ENCODE measurements at regions not wholly inside any gene's neighbourhood (a gene's known extent, or its start where the extent isn't known, plus 50 kb on each side); places are given as distances from the start of the nearest gene placed in this dataset.

GRCh38 chr11:115996125-115996807, 492.1 kb upstream of the CADM1 start:
- DNase-seq (ENCODE audit: low read depth, low spot score) = no peak
- Histone ChIP-seq H3K27me3 (ENCODE audit: control insufficient read depth, insufficient read depth, low read length) (no peaks in the 10 kb centered on the region), H3K9me3 (ENCODE audit: control insufficient read depth, insufficient read depth, low read length) (no peaks in the 10 kb centered on the region), H3K4me3 (ENCODE audit: low read depth, low read length) (no peak overlapping the region), H3K27ac (ENCODE audit: low read depth, low read length) (no peak overlapping the region)
- POLR2A ChIA-PET = no interaction called here
- no peak for TF ChIP-seq CTCF (IDR thresholded peaks at IDR 0.05; ENCODE audit: low read depth, low read length)
- CTCF ChIA-PET = interaction anchor here (1.3 kb wide), 1 partner anchor 9 kb away, joined by 3 read pairs; no protein-coding TSS in a partner anchor

- Histone ChIP-seq H3K27me3 (ENCODE audit: control insufficient read depth, insufficient read depth, low read length) (peaks cover 4% of the 10 kb centered on the region), H3K9me3 (ENCODE audit: control insufficient read depth, insufficient read depth, low read length) (no peaks in the 10 kb centered on the region; the same call in 1 of the 2 replicates), H3K27ac (ENCODE audit: low read depth, low read length) (no peak overlapping the region), H3K4me3 (ENCODE audit: low read depth, low read length) (no peak overlapping the region)
- no peak for TF ChIP-seq CTCF (IDR thresholded peaks at IDR 0.05; ENCODE audit: low read depth, low read length)
- no peak for DNase-seq (ENCODE audit: low read depth, low spot score)
- CTCF ChIA-PET = no interaction called here
- POLR2A ChIA-PET = no interaction called here
These were observed 489.4 kb upstream of the CADM1 start for GRCh38 chr11:115993590-115993989.

- peak; percentile 58 for TF ChIP-seq CTCF (IDR thresholded peaks at IDR 0.05; ENCODE audit: low read depth, low read length)
- no peak for DNase-seq (ENCODE audit: low read depth, low spot score)
- ChIA-PET POLR2A (no interaction called here), CTCF (interaction anchor here (0.6 to 1.2 kb wide), 6 partner anchors 8 to 72 kb away, joined by 3 to 4 read pairs (median 3); no protein-coding TSS in a partner anchor)
- Histone ChIP-seq H3K27ac (ENCODE audit: low read depth, low read length) (no peak overlapping the region), H3K9me3 (ENCODE audit: control insufficient read depth, insufficient read depth, low read length) (no peaks in the 10 kb centered on the region; the same call in 1 of the 2 replicates), H3K27me3 (ENCODE audit: control insufficient read depth, insufficient read depth, low read length) (peaks cover 4% of the 10 kb centered on the region), H3K4me3 (ENCODE audit: low read depth, low read length) (peak overlapping the region; percentile 37; the same call in 1 of the 2 replicates)
These were observed 485.8 kb upstream of the CADM1 start for GRCh38 chr11:115990004-115990447.

- POLR2A ChIA-PET = no interaction called here
- no peak overlapping the region for H3K4me3 ChIP-seq (ENCODE audit: low read depth, low read length)
- no peak overlapping the region for H3K27ac ChIP-seq (ENCODE audit: low read depth, low read length)
- CTCF ChIA-PET = no interaction called here
- no peaks in the 10 kb centered on the region; the same call in 1 of the 2 replicates for H3K9me3 ChIP-seq (ENCODE audit: control insufficient read depth, insufficient read depth, low read length)
- TF ChIP-seq CTCF (IDR thresholded peaks at IDR 0.05; ENCODE audit: low read depth, low read length) = no peak
- H3K27me3 ChIP-seq (ENCODE audit: control insufficient read depth, insufficient read depth, low read length) = peaks cover 6% of the 10 kb centered on the region
- no peak for DNase-seq (ENCODE audit: low read depth, low spot score)
These were observed 481.7 kb upstream of the CADM1 start for GRCh38 chr11:115985896-115986295.

- ChIA-PET CTCF (no interaction called here), POLR2A (no interaction called here)
- H3K4me3 ChIP-seq (ENCODE audit: low read depth, low read length) = no peak overlapping the region
- no peaks in the 10 kb centered on the region for H3K9me3 ChIP-seq (ENCODE audit: control insufficient read depth, insufficient read depth, low read length)
- no peak for DNase-seq (ENCODE audit: low read depth, low spot score)
- H3K27ac ChIP-seq (ENCODE audit: low read depth, low read length) = no peak overlapping the region
- TF ChIP-seq CTCF (IDR thresholded peaks at IDR 0.05; ENCODE audit: low read depth, low read length) = no peak
- H3K27me3 ChIP-seq (ENCODE audit: control insufficient read depth, insufficient read depth, low read length) = peaks cover 5% of the 10 kb centered on the region
These were observed 480.0 kb upstream of the CADM1 start for GRCh38 chr11:115984228-115984627.
